ENCODE measurements at regions not wholly inside any gene's neighbourhood (a gene's known extent, or its start where the extent isn't known, plus 50 kb on each side); places are given as distances from the start of the nearest gene placed in this dataset.

DNA sequence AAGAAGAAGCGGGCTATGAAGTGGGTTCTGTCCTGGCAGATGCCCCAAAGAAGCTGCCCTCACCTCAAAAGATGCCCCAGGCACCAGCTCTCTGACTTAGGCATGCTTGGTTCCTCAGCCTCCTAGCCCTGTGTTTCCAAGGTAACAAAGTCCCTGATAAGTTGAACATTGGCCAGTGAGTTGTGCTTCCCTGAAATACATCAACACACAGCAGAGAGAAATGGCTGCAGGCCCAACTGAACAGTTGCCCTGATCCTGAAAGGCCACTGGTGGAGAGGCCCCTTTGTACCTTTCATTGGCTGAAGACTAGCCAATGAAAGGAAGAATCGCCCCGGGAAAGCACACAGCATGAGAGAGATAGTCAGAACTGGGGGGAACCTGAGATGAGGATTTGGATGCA is 169.9 kb upstream of the CTNNB1 start:
- H3K4me3 ChIP-seq (ENCODE audit: low read length), result no peak overlapping the region
- H3K9ac ChIP-seq (ENCODE audit: extremely low read depth, low read length, poor library complexity, severe bottlenecking), result no peak overlapping the region
- peaks cover 3% of the 10 kb centered on the region for H3K4me1 ChIP-seq (ENCODE audit: control insufficient read depth, insufficient read depth, low read length)
- Mint-ChIP-seq H3K27ac (no peak overlapping the region), H3K4me3 (no peak overlapping the region), H3K36me3 (ENCODE audit: low read depth) (peaks cover 3% of the 10 kb centered on the region), H3K27me3 (ENCODE audit: insufficient read depth) (no peaks in the 10 kb centered on the region), H3K4me1 (peaks cover 1% of the 10 kb centered on the region), H3K9me3 (peaks cover 16% of the 10 kb centered on the region)
- 94% methylated on average over 3 of the region's 3 CpGs; no CpG with 5 or more reads in 1 of the 2 experiments for WGBS, 2 experiments (ENCODE audit: insufficient coverage in 1 of 2, insufficient read length in 1 of 2)
- H3K27ac ChIP-seq (ENCODE audit: low read depth, low read length), result no peak overlapping the region
- no peaks in the 10 kb centered on the region for H3K27me3 ChIP-seq (ENCODE audit: control insufficient read depth, insufficient read depth, low read length, poor library complexity, severe bottlenecking)
- H3K9me3 ChIP-seq (ENCODE audit: control insufficient read depth, low read length), result peaks cover 10% of the 10 kb centered on the region
- no peaks in the 10 kb centered on the region for H3K36me3 ChIP-seq (ENCODE audit: control insufficient read depth, insufficient read depth, low read length)
- DNase-seq, result no peak
- TF ChIP-seq, protein P1, sequence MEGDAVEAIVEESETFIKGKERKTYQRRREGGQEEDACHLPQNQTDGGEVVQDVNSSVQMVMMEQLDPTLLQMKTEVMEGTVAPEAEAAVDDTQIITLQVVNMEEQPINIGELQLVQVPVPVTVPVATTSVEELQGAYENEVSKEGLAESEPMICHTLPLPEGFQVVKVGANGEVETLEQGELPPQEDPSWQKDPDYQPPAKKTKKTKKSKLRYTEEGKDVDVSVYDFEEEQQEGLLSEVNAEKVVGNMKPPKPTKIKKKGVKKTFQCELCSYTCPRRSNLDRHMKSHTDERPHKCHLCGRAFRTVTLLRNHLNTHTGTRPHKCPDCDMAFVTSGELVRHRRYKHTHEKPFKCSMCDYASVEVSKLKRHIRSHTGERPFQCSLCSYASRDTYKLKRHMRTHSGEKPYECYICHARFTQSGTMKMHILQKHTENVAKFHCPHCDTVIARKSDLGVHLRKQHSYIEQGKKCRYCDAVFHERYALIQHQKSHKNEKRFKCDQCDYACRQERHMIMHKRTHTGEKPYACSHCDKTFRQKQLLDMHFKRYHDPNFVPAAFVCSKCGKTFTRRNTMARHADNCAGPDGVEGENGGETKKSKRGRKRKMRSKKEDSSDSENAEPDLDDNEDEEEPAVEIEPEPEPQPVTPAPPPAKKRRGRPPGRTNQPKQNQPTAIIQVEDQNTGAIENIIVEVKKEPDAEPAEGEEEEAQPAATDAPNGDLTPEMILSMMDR (conservative IDR thresholded peaks at IDR 0.05), result no peak

GRCh38 chr3:41030220-41030619 is 169.1 kb upstream of the CTNNB1 start:
- TF ChIP-seq, protein P1 (conservative IDR thresholded peaks at IDR 0.05), result no peak

GRCh38 chr3:41031401-41031800 is 167.9 kb upstream of the CTNNB1 start:
- Histone ChIP-seq H3K36me3 (ENCODE audit: control insufficient read depth, insufficient read depth, low read length) (no peaks in the 10 kb centered on the region), H3K9me3 (ENCODE audit: control insufficient read depth, low read length) (peaks cover 10% of the 10 kb centered on the region), H3K9ac (ENCODE audit: extremely low read depth, low read length, poor library complexity, severe bottlenecking) (no peak overlapping the region), H3K27ac (ENCODE audit: low read depth, low read length) (no peak overlapping the region), H3K4me1 (ENCODE audit: control insufficient read depth, insufficient read depth, low read length) (no peaks in the 10 kb centered on the region), H3K4me3 (ENCODE audit: low read length) (no peak overlapping the region), H3K27me3 (ENCODE audit: control insufficient read depth, insufficient read depth, low read length, poor library complexity, severe bottlenecking) (no peaks in the 10 kb centered on the region)
- WGBS, 2 experiments (ENCODE audit: insufficient coverage in 1 of 2, insufficient read length in 1 of 2), result 89 to 100% methylated on average over 1 to 2 of the region's 2 CpGs
- Mint-ChIP-seq H3K36me3 (ENCODE audit: low read depth) (peaks cover 3% of the 10 kb centered on the region), H3K27me3 (ENCODE audit: insufficient read depth) (no peaks in the 10 kb centered on the region), H3K4me1 (peaks cover 3% of the 10 kb centered on the region), H3K27ac (no peak overlapping the region), H3K9me3 (peaks cover 16% of the 10 kb centered on the region), H3K4me3 (no peak overlapping the region)
- TF ChIP-seq, protein P1 (conservative IDR thresholded peaks at IDR 0.05), result no peak
- DNase-seq, result no peak

More at GRCh38 chr3:41030220-41030619, 169.1 kb upstream of the CTNNB1 start:
- Mint-ChIP-seq H3K4me1 (peaks cover 2% of the 10 kb centered on the region), H3K27me3 (ENCODE audit: insufficient read depth) (no peaks in the 10 kb centered on the region), H3K27ac (no peak overlapping the region), H3K9me3 (peaks cover 16% of the 10 kb centered on the region), H3K4me3 (no peak overlapping the region), H3K36me3 (ENCODE audit: low read depth) (peaks cover 3% of the 10 kb centered on the region)
- Histone ChIP-seq H3K27ac (ENCODE audit: low read depth, low read length) (no peak overlapping the region), H3K4me1 (ENCODE audit: control insufficient read depth, insufficient read depth, low read length) (no peaks in the 10 kb centered on the region), H3K27me3 (ENCODE audit: control insufficient read depth, insufficient read depth, low read length, poor library complexity, severe bottlenecking) (no peaks in the 10 kb centered on the region), H3K4me3 (ENCODE audit: low read length) (no peak overlapping the region), H3K9me3 (ENCODE audit: control insufficient read depth, low read length) (peaks cover 10% of the 10 kb centered on the region), H3K36me3 (ENCODE audit: control insufficient read depth, insufficient read depth, low read length) (no peaks in the 10 kb centered on the region), H3K9ac (ENCODE audit: extremely low read depth, low read length, poor library complexity, severe bottlenecking) (no peak overlapping the region)
- WGBS, 2 experiments (ENCODE audit: insufficient coverage in 1 of 2, insufficient read length in 1 of 2), result 93 to 100% methylated on average over 4 of the region's 4 CpGs
- no peak for DNase-seq

Measured in endodermal cell (in vitro differentiated cells).